M059J (cell line): ENCODE measurements at regions not wholly inside any gene's neighbourhood (a gene's known extent, or its start where the extent isn't known, plus 50 kb on each side); places are given as distances from the start of the nearest gene placed in this dataset.

Experiments
- DNase-seq: peaks from one replicate; pipeline ENCODE4 v3.0.0-alpha.2; 2012; ENCODE audit warnings: low read depth

DNA sequence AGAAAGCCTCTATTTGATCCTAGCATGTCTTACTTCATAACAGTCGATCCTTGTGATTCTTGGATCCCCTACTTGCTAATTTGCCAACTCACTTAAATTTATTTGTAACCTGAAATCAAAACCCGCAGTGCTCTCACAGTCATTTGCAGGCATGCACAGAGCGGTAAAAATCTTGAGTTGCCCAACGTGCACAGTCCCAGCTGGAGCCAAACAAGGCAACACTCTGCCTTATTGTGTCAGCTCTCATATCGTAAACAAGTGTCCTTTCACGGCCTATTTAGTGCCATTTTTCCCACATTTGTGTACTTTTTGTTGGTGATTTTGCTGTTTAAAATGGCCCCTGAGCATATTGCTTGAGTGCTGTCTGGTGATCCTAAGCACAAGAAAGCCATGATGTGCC lies 511.3 kb upstream of the WWC1 start:
- DNase-seq, result no peak

DNA sequence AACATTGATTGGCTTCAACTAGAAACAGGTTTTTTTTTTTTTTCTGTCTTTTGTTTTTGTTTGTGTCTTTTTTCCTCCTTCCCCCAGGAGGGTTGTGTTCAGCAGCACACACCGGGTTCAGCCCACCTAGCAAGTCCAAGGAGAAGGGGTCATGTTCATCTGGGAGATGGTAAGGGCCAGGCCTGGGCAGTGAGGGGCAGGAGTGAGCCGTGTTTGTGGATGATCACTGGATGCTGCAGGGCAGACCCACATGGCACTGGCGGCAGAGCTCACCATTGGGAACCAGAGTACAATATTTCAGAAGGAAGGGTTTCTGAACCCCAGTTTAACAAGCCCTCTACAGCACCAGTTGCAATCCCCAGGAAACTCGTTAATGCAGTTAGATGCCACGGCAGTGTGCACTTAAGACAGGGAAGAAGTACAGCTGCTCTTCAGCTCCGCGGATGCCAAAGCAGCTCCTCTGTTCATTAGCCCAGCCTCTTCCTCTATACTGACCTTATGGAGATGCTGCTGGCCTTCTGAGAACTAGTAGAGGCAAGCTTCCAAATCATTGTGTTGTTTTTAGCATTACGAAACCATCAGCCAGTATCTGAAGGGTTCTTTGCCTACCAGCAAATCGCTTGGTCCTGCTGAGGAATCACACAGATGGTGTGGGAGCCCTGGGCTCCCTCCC lies 508.2 kb upstream of the WWC1 start:
- no peak for DNase-seq

DNA sequence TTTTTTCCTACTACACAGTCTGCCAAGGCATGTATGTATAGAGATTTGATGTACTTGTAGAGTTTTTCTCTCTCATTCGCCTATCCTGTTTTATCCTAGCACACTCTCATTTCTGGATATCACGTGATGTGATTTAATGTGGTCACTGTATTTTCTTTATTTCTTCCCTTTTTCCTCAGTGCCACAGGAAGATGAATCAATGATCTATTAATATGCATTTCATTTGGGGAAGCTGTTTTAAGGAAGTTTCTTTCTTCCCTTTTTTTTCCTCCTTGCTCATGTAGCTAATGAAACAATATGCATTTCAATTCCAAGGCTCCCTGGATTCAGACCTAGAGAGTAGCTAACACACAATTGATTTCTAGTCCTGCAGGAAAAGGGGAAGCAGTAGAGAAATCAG lies 506.3 kb upstream of the WWC1 start:
- DNase-seq, result no peak

DNA sequence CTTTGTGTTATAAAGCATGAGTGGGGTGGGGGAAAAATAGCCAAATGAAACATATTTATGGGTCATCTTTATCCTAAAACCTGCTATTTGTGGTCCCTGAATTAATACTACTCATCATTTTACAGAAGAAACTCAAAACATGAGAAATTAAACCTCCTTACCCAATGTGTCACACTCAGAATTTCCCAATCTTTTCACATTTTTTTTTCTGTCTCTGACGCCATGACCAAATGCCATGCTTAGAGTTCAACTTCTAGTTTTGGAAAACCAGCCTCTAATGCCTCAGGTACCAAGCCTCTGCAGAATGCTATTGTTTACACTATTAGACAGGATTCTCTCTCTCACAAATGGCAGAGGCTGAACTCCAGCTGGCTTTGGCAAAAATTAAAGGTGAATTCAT lies 505.5 kb upstream of the WWC1 start:
- DNase-seq, result no peak

DNA sequence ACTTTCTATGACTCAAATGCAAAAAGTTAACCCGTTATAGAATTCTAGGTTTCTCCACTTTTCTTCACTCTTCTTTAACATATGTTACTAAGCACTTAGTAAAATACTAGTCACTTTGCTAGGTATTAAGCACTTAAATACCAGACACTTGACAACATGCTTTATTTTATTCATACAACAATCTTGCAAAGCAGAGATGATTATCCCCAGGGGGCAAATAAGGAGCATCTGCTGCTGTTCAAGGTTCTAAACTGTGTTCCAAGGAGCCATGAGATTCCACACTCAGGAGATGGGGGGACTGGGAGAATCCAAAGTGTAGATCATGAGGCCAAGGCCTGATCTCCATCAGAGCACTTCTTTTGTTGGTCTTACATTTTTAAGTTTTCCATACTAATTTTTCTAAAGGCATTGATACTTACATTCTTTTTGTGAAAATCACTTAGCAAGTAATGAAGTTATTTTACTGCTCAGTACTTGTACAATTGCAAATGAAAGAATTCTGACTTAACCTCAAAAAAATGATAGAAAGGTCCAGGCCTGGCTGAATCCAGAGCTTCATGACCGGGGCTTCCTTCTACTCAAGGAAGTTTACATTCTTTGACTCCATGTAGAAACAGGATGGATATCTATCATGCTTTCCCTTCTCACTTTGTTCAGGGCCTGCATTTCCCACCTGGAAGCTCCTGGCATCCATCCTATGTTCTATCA lies 504.4 kb upstream of the WWC1 start:
- DNase-seq, result no peak

DNA sequence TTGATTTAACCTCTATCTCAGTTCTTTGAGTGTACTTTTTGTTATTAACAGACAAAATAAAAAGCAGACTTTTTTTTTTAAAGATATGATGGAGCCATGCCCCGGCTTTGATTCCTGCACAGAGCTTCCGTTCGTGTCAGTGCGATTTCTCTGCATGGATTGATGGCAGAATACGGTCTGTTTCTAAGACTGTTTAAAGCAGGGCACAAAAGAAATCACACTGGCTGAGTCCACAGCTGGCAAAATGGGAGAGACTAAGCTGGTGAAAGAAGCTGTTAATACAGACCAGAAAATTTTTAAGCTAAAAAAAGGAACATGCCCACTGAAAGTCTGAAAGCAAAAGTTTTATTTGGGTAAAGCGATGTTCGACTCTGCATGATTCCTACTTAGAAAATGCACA lies 501.4 kb upstream of the WWC1 start:
- no peak for DNase-seq

DNA sequence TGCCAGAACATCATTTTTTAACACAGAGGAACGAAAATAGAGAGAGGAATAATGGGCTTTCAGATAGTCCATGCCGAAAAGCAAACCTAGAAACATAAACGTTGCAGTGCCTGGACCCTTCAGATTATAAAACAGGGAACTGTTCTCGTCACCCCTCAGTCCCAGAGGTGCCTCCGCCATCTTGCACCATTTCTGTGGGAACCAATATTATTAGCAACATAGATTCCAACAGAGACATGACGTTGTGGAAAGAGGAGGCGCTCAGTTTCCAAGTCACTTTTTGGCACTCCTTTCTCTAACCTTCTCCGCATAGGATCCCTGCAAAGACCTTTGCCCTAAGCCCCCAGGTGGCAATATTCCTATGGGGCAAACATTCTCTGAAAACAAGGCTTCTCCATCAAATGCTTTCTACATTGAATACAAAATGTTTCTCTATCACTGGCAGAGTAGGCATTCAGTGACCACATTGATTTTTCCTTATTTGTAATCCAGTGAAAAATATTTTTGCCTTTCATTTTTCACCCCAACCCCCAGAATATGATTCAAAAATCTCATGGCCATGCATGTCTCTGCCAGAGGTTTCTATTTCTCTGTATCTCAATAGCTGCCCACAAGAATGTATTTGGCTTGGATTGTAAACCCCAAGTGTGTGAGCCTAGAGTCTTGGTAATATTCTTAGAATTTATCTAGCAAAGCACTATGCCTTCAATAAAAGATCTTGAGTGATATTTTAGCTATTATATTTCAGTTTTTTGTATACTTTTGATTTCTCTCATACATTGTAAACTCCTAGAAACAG lies 500.8 kb upstream of the WWC1 start:
- DNase-seq, result peak; percentile 49

DNA sequence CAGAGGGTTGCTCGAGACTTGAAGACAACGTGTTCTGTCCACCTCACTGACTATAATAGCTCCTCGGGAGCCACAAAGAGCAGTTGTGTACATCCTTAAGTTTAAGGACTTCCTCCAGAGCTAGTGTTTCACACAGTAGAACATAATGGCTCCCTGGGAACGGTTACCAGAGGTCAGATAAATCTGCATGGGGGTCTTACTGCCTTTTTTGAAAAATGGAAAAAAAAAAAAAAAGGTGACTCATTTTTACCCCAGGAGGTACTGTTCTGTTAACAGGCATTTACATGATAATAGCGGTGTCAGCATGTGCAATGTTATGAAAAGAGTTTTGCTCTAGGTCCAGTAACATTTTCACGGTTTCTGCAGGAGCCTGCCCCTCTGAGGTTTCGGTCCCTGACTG lies 498.9 kb upstream of the WWC1 start:
- no peak for DNase-seq

DNA sequence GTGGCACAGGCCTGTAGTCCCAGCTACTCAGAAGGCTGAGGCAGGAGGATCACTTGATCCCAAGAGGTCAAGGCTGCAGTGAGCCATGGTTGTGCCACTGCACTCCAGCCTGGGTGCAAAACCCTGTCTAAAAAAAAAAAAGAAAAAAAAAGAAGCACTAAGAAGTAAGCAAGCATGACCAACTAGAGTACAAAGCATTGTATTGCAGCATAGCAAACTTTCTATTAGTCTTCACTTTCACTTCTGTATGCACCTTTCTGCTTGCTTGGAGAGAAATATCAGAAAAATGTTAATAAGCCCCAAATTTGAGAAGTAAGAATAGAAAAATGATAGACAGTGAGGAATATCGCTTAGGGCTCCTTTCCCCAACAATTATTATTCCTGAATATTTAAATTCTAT lies 497.7 kb upstream of the WWC1 start:
- DNase-seq, result no peak

DNA sequence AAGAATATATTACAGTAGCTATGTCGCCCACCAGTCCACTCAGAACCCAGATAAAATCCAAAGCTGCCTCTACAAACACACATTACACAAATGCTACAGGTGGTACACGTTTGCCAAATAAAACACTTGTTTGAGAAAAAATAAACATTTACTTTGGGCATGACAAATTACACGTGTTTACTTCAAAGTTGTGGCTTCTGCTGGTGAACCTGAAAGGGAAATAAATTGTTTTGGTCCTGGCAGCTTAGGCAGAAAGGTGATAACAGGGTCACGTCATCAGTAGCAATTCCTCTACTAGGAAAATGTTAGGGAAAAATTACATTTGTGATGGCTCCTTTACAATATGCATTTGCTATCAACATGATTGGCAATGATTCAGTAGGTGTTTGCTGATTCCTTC lies 497.3 kb upstream of the WWC1 start:
- no peak for DNase-seq

DNA sequence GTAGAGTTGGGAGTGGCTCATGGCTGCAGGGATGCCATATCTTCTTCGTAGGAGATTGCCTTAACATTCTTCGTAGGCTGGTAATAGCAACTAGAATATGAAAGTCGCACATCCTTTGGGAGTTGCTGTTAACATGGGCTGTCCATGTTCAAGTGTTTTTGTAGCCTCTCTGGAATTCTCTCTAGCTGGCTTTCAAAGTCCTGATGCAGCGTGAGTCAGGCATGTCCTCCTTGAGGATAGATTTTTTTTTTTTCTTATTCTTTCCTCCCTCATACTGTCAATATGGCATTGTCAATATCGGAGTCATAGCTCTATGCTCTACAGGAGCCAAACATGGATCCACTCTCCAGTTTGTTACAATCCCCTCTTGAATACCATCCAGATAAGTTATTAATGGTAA lies 494.8 kb upstream of the WWC1 start:
- DNase-seq, result no peak

DNA sequence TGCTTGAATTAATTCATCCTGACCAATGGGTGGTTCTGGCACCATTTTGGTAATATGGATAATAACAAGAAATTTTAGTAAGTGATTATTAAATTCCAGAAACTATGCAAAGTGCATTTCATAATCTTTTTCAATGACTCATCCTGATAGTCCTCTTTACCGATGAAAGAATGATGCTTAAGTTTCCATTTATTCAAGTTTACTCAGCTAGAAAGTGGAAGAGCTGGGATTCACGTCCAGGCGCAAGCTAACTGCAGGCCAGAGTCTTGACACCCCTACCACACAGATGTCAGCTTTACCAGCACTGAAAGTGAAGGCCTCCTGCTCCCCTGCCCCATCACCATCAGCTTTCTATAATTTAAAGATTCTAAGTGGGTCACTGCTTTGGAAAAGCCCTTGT lies 493.5 kb upstream of the WWC1 start:
- no peak for DNase-seq

DNA sequence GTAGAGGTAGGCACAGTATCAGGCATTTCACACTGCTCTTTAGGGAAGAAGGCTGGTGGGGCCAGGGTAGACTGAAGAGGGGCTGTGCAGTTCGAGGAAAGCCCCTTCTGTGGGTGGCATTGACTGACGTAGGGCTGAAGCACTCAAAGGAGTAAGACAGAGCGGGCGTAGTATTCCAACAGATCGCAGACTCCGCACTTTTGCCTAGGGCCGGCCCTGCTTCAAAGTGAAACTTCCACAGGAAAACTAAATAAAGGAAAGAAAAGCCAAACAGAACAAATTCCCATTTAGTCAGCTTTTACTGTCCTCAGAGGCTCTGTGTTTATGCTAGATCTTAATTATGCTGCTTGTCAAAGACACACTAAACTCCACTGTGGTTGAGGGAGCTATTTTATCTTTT lies 493.0 kb upstream of the WWC1 start:
- peak; percentile 65 for DNase-seq

DNA sequence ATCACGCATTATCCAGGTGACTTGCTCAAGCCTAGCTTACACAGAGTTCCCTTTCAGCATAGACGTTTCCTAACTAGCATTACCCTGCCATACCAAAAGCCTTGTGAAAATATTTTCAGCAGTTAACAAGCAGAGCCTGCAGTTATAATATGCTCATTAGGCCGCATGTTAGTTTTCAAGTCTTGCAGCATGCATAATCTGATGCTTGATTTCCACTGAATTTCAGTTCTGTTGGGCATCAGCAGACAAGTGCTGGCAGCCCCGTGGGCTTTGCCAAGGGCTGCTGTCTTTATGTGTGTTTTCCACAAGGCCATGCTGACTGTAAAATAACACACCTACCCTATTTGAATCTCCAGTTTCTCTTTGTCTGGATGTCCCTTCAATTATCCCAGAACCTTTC lies 491.0 kb upstream of the WWC1 start:
- DNase-seq, result no peak

DNA sequence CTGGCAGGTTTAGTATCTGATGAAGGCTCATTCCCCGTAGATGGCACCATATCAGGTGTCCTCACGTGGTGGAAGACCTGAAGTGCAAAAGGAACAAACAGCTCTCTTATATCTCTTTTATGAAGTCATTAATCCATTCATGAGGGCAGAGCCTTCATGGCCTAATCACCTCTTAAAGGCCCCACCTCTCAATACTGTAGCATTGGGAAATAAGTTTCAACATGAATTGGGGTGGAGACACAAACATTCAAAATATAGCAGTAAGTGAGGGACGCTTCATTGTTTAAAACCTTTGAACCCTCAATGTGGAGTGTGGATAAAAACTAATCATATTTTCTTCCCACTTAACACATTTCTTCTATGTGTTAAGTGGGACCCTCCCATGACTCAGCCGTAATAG lies 489.4 kb upstream of the WWC1 start:
- DNase-seq, result no peak

DNA sequence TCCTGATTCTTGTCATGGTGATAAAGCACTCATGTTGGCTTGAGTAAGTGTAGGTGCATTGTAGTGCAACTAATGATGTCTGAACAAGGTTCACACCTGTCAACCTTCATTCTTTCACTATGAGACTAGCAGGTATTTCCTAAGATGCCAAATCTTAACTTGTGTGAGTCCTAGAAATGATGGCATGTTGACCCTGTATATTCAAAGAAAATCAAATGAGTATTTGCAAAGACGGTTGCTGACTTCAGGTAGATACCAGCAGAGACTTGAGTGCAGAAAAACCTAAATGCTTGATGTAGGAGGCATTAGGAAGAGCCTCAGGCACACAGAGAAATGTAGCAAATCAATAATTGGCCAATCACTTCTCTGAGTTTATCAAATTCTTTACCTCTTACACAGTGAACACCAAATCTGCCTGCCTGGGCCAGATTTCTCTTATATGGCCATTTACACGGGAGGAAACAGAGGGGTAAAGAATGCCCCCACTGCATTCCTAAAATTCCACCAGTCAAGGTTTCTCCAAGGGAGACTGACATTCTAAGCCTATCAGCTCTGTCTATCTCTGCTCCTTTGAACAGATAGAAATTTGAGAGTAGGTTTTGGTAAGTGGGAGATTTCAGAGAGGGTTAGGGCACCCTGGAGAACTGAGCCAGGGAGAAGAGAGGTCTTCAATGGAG lies 488.6 kb upstream of the WWC1 start:
- peak; percentile 62 for DNase-seq

DNA sequence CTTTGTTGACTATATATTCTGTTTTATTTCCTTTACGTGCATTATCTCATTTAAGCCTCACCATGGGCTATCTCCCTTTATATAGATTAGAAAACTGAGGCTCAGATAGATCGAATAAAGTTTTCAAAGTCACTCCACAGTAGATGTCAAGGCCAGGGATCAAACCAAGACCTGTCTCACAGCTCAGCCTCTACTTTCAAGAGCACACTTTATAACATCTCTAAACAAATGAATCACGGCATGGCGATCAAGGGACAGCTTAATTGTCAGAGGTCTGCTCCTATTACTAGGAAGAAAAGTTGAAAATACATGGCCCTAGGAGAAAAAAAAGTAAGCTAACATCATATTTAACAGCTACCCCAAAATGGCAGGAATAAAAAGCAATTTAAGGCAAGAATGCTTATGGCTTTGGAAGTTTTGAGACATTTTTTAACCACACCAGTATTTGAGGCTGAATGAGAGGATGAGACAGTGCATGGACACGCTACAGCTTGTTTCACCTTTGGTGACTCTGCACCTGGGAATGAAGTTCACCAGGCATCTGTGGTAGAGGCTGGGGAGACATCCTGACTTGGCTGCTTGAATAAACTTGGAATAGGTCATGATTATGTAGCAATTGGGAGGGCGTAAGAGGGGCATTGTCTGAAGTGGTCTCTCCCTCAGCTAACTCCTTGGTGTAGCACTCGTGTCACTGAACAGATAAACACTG lies 486.8 kb upstream of the WWC1 start:
- DNase-seq, result no peak

DNA sequence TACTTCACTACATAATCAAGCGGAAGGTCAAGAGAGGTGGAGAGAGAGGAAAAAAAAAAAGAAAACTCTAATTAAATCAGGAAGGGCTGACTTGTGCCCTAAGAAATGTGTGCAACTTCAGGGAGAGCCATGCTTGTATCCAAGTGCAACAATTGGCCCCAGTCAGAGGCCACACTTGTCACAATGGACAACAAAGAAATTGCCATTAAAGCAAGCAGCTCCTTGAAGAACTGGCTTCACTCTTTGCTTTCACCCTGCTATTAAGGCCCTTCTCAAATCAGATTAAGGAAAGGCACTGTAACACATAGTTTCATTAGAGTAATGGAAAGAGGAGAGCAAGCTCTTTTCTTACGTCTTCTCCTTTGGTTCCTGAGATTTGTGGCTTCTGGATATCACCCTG lies 480.9 kb upstream of the WWC1 start:
- no peak for DNase-seq

DNA sequence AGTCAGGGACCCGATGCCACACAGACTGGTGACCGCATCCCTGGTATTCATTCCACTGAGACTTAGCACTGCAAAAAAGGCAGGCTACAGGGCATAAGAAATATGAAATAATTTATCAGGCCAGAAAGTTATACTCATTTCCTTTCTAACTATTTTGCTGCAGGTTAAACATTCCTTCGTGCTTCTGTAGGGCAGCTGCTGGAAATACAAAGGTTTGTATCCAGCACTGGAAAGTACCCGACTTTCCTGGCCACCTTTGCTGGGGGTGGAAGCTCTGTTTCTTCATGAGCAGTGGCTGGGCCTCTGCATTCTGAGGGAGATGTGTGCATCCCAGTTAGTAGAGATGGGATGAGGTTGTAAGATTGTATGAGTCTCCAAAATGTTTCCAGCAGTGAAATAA lies 478.6 kb upstream of the WWC1 start:
- peak; percentile 49 for DNase-seq

DNA sequence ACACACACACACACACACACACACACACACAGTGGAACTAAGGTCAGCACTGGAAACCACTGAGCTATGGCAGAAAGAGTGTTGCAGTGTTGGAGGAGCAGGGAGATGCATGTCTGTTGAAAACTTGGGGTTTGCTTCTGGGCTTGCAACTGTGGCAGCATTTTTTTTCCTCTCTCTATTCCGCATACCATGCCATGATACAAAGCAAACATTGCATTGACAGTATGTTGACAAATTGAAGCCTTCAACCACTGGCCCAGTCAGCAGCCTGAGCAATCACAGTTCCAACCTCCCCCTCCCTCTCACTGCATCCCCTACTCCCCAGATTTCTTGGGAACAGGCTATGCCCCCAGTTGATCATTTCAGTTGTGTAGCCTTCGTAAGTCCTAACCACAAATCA lies 478.1 kb upstream of the WWC1 start:
- no peak for DNase-seq

DNA sequence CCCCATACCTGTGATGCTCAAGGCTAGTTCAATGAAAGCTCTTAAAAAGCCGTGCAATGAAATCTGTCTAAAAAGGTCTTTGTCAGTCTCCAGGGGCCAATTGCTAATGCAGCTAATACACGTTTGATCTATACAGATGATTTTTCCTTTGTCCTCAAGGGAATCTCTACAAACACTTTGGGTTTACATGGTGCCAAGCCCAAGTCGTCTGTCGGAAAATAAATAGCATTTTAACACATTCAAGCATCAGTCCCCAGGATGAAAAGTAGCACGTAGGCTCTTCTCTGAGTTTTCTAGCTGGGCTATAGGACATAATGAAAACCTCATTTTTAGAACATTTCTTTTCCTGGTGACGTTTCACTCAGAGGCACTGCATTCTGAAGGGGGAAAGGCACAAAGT lies 477.4 kb upstream of the WWC1 start:
- no peak for DNase-seq

DNA sequence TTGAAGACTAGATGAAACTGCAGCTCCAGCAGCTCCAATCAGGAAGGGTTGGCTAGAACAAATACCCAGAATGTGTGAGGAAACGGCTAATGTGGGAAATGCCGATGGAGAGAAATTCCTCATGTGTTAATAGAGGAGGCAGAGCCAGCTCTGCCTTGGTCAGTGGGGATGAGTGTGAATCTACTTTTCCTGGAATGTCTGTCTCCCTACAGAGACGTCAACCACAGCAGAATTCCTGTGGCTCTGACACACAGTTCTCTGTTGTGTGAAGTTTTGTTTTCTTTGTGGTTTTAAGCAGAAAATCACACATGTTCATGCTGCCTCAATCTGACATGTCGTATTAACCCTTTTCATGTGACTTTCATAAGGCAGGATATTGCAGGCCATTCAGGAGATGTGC lies 476.6 kb upstream of the WWC1 start:
- peak; percentile 98 for DNase-seq
